ENCODE measurements at regions not wholly inside any gene's neighbourhood (a gene's known extent, or its start where the extent isn't known, plus 50 kb on each side); places are given as distances from the start of the nearest gene placed in this dataset.

DNA sequence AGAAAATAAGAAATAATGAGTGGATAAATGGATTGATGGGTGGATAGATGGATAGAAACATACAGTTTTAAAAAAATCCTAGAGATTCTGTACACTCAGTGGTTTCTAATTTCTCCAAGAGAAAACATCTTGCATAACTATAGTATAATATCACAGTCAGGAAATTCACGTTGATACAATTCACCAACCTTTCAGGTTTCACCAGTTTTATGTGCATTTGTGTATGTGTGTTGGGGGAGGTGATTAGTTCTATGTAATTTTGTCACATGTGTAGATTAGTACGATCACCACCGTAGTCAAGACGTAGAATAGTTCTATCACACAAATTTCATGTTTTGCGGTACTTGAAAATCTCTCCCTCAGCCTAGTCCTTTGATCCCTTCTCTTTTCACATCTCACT lies 288.2 kb upstream of the LRATD1 start:
- TF ChIP-seq JUN (IDR thresholded peaks at IDR 0.05; ENCODE audit: borderline replicate concordance, insufficient read depth, insufficient read length, low read depth) (no peak), POLR2AphosphoS5 (IDR thresholded peaks at IDR 0.05; ENCODE audit: insufficient read depth, low read depth, low read length) (no peak), EZH2 (IDR thresholded peaks at IDR 0.05; ENCODE audit: borderline replicate concordance, low read depth, low read length, severe bottlenecking) (no peak), FOS (IDR thresholded peaks at IDR 0.05; ENCODE audit: borderline replicate concordance, insufficient read depth, low read length) (no peak), MYC (IDR thresholded peaks at IDR 0.05; ENCODE audit: low read depth, low read length) (no peak), POLR2A (IDR thresholded peaks at IDR 0.05; ENCODE audit: low read depth, low read length) (no peak)
- TF ChIP-seq, protein P1, sequence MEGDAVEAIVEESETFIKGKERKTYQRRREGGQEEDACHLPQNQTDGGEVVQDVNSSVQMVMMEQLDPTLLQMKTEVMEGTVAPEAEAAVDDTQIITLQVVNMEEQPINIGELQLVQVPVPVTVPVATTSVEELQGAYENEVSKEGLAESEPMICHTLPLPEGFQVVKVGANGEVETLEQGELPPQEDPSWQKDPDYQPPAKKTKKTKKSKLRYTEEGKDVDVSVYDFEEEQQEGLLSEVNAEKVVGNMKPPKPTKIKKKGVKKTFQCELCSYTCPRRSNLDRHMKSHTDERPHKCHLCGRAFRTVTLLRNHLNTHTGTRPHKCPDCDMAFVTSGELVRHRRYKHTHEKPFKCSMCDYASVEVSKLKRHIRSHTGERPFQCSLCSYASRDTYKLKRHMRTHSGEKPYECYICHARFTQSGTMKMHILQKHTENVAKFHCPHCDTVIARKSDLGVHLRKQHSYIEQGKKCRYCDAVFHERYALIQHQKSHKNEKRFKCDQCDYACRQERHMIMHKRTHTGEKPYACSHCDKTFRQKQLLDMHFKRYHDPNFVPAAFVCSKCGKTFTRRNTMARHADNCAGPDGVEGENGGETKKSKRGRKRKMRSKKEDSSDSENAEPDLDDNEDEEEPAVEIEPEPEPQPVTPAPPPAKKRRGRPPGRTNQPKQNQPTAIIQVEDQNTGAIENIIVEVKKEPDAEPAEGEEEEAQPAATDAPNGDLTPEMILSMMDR (IDR thresholded peaks at IDR 0.05; ENCODE audit: extremely low read depth in 1 of 2, insufficient read depth in 1 of 2, low read depth in 1 of 2, low read length in 2 of 2): no peak
- TF ChIP-seq, protein P2, sequence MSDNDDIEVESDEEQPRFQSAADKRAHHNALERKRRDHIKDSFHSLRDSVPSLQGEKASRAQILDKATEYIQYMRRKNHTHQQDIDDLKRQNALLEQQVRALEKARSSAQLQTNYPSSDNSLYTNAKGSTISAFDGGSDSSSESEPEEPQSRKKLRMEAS (IDR thresholded peaks at IDR 0.05; ENCODE audit: insufficient read depth, insufficient read length): no peak

Measured in endothelial cell of umbilical vein (primary cell).